ENCODE measurements at regions not wholly inside any gene's neighbourhood (a gene's known extent, or its start where the extent isn't known, plus 50 kb on each side); places are given as distances from the start of the nearest gene placed in this dataset.

DNA sequence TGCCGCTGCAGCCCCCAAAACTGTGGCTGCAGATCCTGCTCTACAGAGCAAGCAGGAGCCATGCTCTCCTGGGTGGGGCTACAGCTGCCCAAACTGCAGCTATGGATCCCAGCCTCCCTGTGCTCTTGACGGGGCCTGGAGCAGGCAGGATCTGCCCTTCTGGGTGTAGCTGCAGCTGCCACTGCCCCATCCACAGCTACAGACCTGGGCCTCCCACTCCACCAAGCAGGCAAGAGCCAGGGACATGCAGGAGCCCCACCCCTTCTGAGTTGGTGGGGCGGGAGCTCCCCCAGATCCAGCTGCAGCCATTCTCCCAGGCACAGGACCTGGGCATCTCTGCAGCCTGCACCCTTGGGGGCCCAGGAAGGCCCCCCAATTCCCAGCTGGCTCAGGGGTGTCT is 551.2 kb upstream of the CA10 start:
- H3K9me1 ChIP-seq (ENCODE audit: insufficient read depth, low read length) = no peaks in the 10 kb centered on the region
- no peak overlapping the region for H2AK5ac ChIP-seq (ENCODE audit: low read depth, low read length)
- H3K4me3 ChIP-seq (ENCODE audit: insufficient read depth, low read depth, low read length) = no peak overlapping the region
- no peak overlapping the region for H3K4me2 ChIP-seq (ENCODE audit: low read depth, low read length)
- no peak overlapping the region for H3K23ac ChIP-seq (ENCODE audit: low read depth, low read length)
- H3K9me3 ChIP-seq (ENCODE audit: control insufficient read depth, insufficient read depth, low read length) = peaks cover 8% of the 10 kb centered on the region
- CTCF ChIA-PET = no interaction called here
- dilution Hi-C loops (cut with HindIII; ENCODE audit: low sequenced_read_pairs, unreplicated experiment) = no loop called here
- POLR2A ChIA-PET (ENCODE audit: unreplicated experiment) = no interaction called here
- no peak overlapping the region for H2BK120ac ChIP-seq (ENCODE audit: low read depth, low read length)
- no peak overlapping the region for H3K9ac ChIP-seq (ENCODE audit: low read depth, low read length)
- DNase-seq (no peak), ATAC-seq (ENCODE audit: low read depth) (no peak)
- H3K27ac ChIP-seq (ENCODE audit: insufficient read depth, low read length) = no peak overlapping the region
- no peak overlapping the region for H2BK20ac ChIP-seq (ENCODE audit: low read depth, low read length)
- H4K91ac ChIP-seq (ENCODE audit: insufficient read depth, low read depth, low read length) = no peak overlapping the region
- H3K56ac ChIP-seq (ENCODE audit: extremely low read depth, insufficient read depth, low read length) = no peak overlapping the region
- no TSS peak for BruUV-seq (replicated peaks)
- H3K4ac ChIP-seq (ENCODE audit: low read depth, low read length) = no peak overlapping the region
- no peak overlapping the region for H2AFZ ChIP-seq (replicated peaks; ENCODE audit: low read length, poor library complexity)
- in situ Hi-C loops (cut with MboI; ENCODE audit: low sequenced_read_pairs) = no loop called here
- WGBS, 2 experiments (ENCODE audit: extremely low coverage in 2 of 2, insufficient read length in 1 of 2) = 14% methylated on average over 1 of the region's 3 CpGs; no CpG with 5 or more reads in 1 of the 2 experiments
- no peaks in the 10 kb centered on the region for H3K27me3 ChIP-seq (ENCODE audit: control insufficient read depth, insufficient read depth, low read length)
- no peak overlapping the region for H4K5ac ChIP-seq (ENCODE audit: low read depth, low read length)
- no peak overlapping the region for H3K18ac ChIP-seq (ENCODE audit: low read depth, low read length)
- no peak overlapping the region for H4K8ac ChIP-seq (ENCODE audit: low read depth in 2 of 2, low read length in 2 of 2)
- TF ChIP-seq ELK1 (IDR thresholded peaks at IDR 0.05; ENCODE audit: borderline replicate concordance, low read depth, low read length) = no peak
- TF ChIP-seq, protein P1, sequence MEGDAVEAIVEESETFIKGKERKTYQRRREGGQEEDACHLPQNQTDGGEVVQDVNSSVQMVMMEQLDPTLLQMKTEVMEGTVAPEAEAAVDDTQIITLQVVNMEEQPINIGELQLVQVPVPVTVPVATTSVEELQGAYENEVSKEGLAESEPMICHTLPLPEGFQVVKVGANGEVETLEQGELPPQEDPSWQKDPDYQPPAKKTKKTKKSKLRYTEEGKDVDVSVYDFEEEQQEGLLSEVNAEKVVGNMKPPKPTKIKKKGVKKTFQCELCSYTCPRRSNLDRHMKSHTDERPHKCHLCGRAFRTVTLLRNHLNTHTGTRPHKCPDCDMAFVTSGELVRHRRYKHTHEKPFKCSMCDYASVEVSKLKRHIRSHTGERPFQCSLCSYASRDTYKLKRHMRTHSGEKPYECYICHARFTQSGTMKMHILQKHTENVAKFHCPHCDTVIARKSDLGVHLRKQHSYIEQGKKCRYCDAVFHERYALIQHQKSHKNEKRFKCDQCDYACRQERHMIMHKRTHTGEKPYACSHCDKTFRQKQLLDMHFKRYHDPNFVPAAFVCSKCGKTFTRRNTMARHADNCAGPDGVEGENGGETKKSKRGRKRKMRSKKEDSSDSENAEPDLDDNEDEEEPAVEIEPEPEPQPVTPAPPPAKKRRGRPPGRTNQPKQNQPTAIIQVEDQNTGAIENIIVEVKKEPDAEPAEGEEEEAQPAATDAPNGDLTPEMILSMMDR (conservative IDR thresholded peaks at IDR 0.05; ENCODE audit: low read depth, low read length) = no peak
- no peak for TF ChIP-seq RAD21 (IDR thresholded peaks at IDR 0.05; ENCODE audit: low read length)
- no peak for TF ChIP-seq POLR2A (IDR thresholded peaks at IDR 0.05; ENCODE audit: low read depth, low read length)
- no peak for TF ChIP-seq RCOR1 (IDR thresholded peaks at IDR 0.05; ENCODE audit: insufficient replicate concordance, low read length)
- H2BK15ac ChIP-seq (ENCODE audit: low read depth, low read length) = no peak overlapping the region
- intact Hi-C loops (cut with micrococcal nuclease) = no loop called here
- no peak overlapping the region for H2AK9ac ChIP-seq (replicated peaks; ENCODE audit: low read depth, low read length, poor library complexity)
- H3K79me1 ChIP-seq (ENCODE audit: low read depth in 1 of 2, low read length in 2 of 2) = no peaks in the 10 kb centered on the region
- H3K14ac ChIP-seq (replicated peaks; ENCODE audit: low read depth, low read length) = no peak overlapping the region
- no peaks in the 10 kb centered on the region for H3K36me3 ChIP-seq (ENCODE audit: control insufficient read depth, insufficient read depth, low read length)
- no peaks in the 10 kb centered on the region for H4K20me1 ChIP-seq (ENCODE audit: insufficient read depth, low read length)
- no peaks in the 10 kb centered on the region for H3K4me1 ChIP-seq (ENCODE audit: control insufficient read depth, insufficient read depth, low read length)
- no peak overlapping the region for H2BK5ac ChIP-seq (ENCODE audit: low read depth, low read length, poor library complexity, severe bottlenecking)

Measured in IMR-90 (cell line).